ENCODE measurements at regions not wholly inside any gene's neighbourhood (a gene's known extent, or its start where the extent isn't known, plus 50 kb on each side); places are given as distances from the start of the nearest gene placed in this dataset.

DNA sequence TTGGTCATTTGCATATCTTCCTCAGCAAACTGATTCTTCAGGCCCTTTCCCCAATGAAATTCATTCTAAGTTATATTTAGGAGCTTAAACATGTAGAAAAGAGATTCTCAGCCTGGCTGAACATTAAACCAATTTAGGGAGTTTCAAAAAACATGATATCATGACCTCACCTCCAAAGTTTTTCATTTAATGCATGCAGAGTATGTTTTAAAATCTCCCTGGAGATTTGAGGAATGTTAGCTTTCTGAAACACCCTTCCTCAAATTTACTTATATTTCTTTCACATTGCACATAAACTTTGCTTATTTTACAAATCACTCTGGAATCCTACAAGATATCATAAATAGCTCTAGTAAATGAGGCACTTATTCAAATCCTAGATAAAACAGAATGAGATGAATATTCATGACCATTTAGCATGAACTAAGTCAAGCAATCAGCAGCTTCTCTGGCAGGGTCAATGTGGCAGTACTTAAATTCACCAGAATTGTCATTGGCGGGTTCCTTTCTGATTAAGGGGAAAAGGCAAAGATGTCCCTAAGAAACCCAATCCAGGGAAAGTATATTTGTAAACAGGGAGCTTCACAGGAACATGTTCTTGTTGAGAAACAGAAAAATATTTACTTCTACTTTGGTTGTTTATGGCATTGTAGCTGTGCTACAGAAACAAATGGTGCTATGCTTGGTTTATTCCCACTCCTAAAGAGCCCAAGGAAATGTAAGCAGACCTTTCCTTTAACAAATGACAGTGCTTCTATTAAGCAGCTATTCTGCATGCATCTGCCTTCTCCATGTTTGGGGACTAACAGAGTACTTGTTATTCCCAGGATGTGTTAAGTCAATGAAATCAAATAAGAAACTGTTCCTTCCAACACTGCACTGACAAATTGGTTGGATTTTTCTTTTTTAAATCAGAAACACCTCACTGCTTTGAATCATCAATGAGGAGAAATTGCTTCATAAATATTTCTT, 162.3 kb downstream of the C11orf87 start:
- Histone ChIP-seq H3K4me3 (ENCODE audit: low read length) (no peak overlapping the region), H3K9ac (ENCODE audit: extremely low read depth, low read length, poor library complexity, severe bottlenecking) (no peak overlapping the region), H3K27me3 (ENCODE audit: control insufficient read depth, insufficient read depth, low read length, poor library complexity, severe bottlenecking) (no peaks in the 10 kb centered on the region), H3K9me3 (ENCODE audit: control insufficient read depth, low read length) (no peaks in the 10 kb centered on the region), H3K4me1 (ENCODE audit: control insufficient read depth, insufficient read depth, low read length) (no peaks in the 10 kb centered on the region), H3K27ac (ENCODE audit: low read depth, low read length) (no peak overlapping the region), H3K36me3 (ENCODE audit: control insufficient read depth, insufficient read depth, low read length) (no peaks in the 10 kb centered on the region)
- no peak for DNase-seq
- H3K4me1 Mint-ChIP-seq: no peaks in the 10 kb centered on the region
- H3K9me3 Mint-ChIP-seq: no peaks in the 10 kb centered on the region
- no peaks in the 10 kb centered on the region for H3K36me3 Mint-ChIP-seq (ENCODE audit: low read depth)
- H3K4me3 Mint-ChIP-seq: no peak overlapping the region
- no peak for TF ChIP-seq CTCF (conservative IDR thresholded peaks at IDR 0.05)
- WGBS, 2 experiments (ENCODE audit: insufficient coverage in 1 of 2, insufficient read length in 1 of 2): 91 to 100% methylated on average over 1 of the region's 1 CpG
- no peak overlapping the region for H3K27ac Mint-ChIP-seq
- H3K27me3 Mint-ChIP-seq (ENCODE audit: insufficient read depth): no peaks in the 10 kb centered on the region

DNA sequence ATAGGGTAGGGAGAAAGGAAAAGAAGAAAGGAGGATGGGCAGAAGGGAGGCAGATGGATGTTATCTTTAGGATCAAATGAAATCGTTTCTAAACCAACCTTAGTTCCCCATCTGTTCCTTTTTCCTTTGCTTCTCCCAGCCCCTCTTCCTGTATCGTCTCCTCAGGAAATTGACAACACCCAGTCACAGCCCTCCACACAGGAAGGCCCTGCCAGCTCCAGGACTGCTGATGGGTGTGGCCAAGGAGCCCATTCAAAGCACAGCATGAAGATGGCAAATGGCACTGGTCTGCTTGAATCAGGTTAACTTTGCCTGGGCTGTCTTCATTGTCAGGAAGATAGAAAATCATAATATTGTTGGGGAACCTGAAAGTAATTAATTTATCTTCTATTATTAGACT, 164.8 kb downstream of the C11orf87 start:
- Histone ChIP-seq H3K9ac (ENCODE audit: extremely low read depth, low read length, poor library complexity, severe bottlenecking) (no peak overlapping the region), H3K9me3 (ENCODE audit: control insufficient read depth, low read length) (no peaks in the 10 kb centered on the region), H3K4me3 (ENCODE audit: low read length) (no peak overlapping the region), H3K27me3 (ENCODE audit: control insufficient read depth, insufficient read depth, low read length, poor library complexity, severe bottlenecking) (no peaks in the 10 kb centered on the region), H3K36me3 (ENCODE audit: control insufficient read depth, insufficient read depth, low read length) (no peaks in the 10 kb centered on the region), H3K27ac (ENCODE audit: low read depth, low read length) (no peak overlapping the region), H3K4me1 (ENCODE audit: control insufficient read depth, insufficient read depth, low read length) (no peaks in the 10 kb centered on the region)
- no peak overlapping the region for H3K27ac Mint-ChIP-seq
- no peaks in the 10 kb centered on the region for H3K27me3 Mint-ChIP-seq (ENCODE audit: insufficient read depth)
- no peaks in the 10 kb centered on the region for H3K9me3 Mint-ChIP-seq
- DNase-seq: no peak
- 95% methylated on average over 2 of the region's 2 CpGs; no CpG with 5 or more reads in 1 of the 2 experiments for WGBS, 2 experiments (ENCODE audit: insufficient coverage in 1 of 2, insufficient read length in 1 of 2)
- H3K4me3 Mint-ChIP-seq: no peak overlapping the region
- H3K36me3 Mint-ChIP-seq (ENCODE audit: low read depth): no peaks in the 10 kb centered on the region
- no peak for TF ChIP-seq CTCF (conservative IDR thresholded peaks at IDR 0.05)
- no peaks in the 10 kb centered on the region for H3K4me1 Mint-ChIP-seq

DNA sequence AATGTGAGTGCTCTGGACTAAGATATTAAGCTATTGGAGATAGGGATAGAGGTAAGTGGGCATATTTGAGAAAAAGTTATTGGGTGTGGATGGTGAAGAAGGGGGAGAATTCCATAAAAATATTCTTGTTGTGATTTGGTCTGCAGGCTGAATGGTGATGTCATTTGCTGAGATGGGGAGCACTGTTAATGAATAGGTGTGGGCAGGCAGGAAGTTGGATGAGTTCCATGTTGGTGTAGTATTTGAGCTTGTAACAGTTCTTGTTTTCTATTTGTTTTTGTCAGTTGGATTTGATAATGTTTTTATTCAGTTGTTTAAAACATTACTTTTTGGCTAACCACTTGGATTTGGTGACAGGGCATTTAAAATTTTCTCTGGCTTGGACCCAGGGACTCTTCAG, 168.8 kb downstream of the C11orf87 start:
- no peak overlapping the region for H3K4me3 Mint-ChIP-seq
- H3K4me1 ChIP-seq (ENCODE audit: control insufficient read depth, insufficient read depth, low read length): no peaks in the 10 kb centered on the region
- no peaks in the 10 kb centered on the region for H3K9me3 Mint-ChIP-seq
- H3K27me3 ChIP-seq (ENCODE audit: control insufficient read depth, insufficient read depth, low read length, poor library complexity, severe bottlenecking): no peaks in the 10 kb centered on the region
- H3K4me3 ChIP-seq (ENCODE audit: low read length): no peak overlapping the region
- no peaks in the 10 kb centered on the region for H3K9me3 ChIP-seq (ENCODE audit: control insufficient read depth, low read length)
- H3K27ac ChIP-seq (ENCODE audit: low read depth, low read length): no peak overlapping the region
- no peaks in the 10 kb centered on the region for H3K36me3 ChIP-seq (ENCODE audit: control insufficient read depth, insufficient read depth, low read length)
- H3K36me3 Mint-ChIP-seq (ENCODE audit: low read depth): no peaks in the 10 kb centered on the region
- no peak overlapping the region for H3K27ac Mint-ChIP-seq
- no peak for DNase-seq
- H3K4me1 Mint-ChIP-seq: peaks cover 6% of the 10 kb centered on the region
- TF ChIP-seq CTCF (conservative IDR thresholded peaks at IDR 0.05): no peak
- no peaks in the 10 kb centered on the region for H3K27me3 Mint-ChIP-seq (ENCODE audit: insufficient read depth)
- H3K9ac ChIP-seq (ENCODE audit: extremely low read depth, low read length, poor library complexity, severe bottlenecking): no peak overlapping the region
